H9 (cell line): ENCODE measurements at regions not wholly inside any gene's neighbourhood (a gene's known extent, or its start where the extent isn't known, plus 50 kb on each side); places are given as distances from the start of the nearest gene placed in this dataset.

Experiments
- DNase-seq: peaks from one replicate; pipeline ENCODE4 v3.0.0-alpha.2; 2017
- H2AFZ ChIP-seq: one replicate; pipeline ENCODE4 v1.6.1; 2013; ENCODE audit warnings: mild to moderate bottlenecking, low read length, control low read depth, moderate library complexity
- H2AK5ac ChIP-seq: 2 replicates; pipeline ENCODE4 v1.6.1; 2013; ENCODE audit warnings: low read length, control low read depth, mixed read lengths; ENCODE audit not compliant: insufficient read length
- H2BK120ac ChIP-seq: one replicate; pipeline ENCODE4 v1.6.1; 2013; ENCODE audit warnings: low read depth, mild to moderate bottlenecking, low read length, control low read depth, inconsistent platforms; ENCODE audit not compliant: poor library complexity, severe bottlenecking
- H2BK12ac ChIP-seq: 2 replicates; pipeline ENCODE4 v1.6.1; 2013; ENCODE audit warnings: low read length, control low read depth, mixed read lengths, low read depth; ENCODE audit not compliant: insufficient read length
- H2BK15ac ChIP-seq: 2 replicates; pipeline ENCODE4 v1.6.1; 2013; ENCODE audit warnings: low read depth, low read length, control low read depth
- H2BK20ac ChIP-seq: one replicate; pipeline ENCODE4 v1.6.1; 2013; ENCODE audit warnings: low read depth, mild to moderate bottlenecking, low read length, control low read depth, inconsistent platforms; ENCODE audit not compliant: poor library complexity, severe bottlenecking
- H2BK5ac ChIP-seq: 2 replicates; pipeline ENCODE4 v1.6.1; 2013; ENCODE audit warnings: low read length, control low read depth, mixed read lengths; ENCODE audit not compliant: insufficient read length
- H3K14ac ChIP-seq: 2 replicates; pipeline ENCODE4 v1.6.1; 2013; ENCODE audit warnings: low read length, control low read depth; ENCODE audit not compliant: insufficient read depth
- H3K18ac ChIP-seq: 2 replicates; pipeline ENCODE4 v1.6.1; 2013; ENCODE audit warnings: low read depth, mild to moderate bottlenecking, mixed read lengths, low read length, control low read depth; ENCODE audit not compliant: insufficient read length
- H3K23ac ChIP-seq: 2 replicates; pipeline ENCODE4 v1.6.1; 2013; ENCODE audit warnings: low read length, control low read depth, mixed read lengths, low read depth; ENCODE audit not compliant: insufficient read length
- H3K23me2 ChIP-seq: 2 replicates; pipeline ENCODE4 v1.6.1; 2013; ENCODE audit warnings: low read depth, mild to moderate bottlenecking, mixed read lengths, low read length, control low read depth; ENCODE audit not compliant: insufficient read length, poor library complexity, severe bottlenecking
- H3K27ac ChIP-seq: 2 replicates; pipeline ENCODE4 v1.5.1; 2013; ENCODE audit warnings: low read length, control low read depth, mixed read lengths, low read depth; ENCODE audit not compliant: insufficient read length
- H3K27me3 ChIP-seq: 2 replicates; pipeline ENCODE4 v1.6.1; 2013; ENCODE audit warnings: low read length, control low read depth, inconsistent platforms; ENCODE audit not compliant: insufficient read depth
- H3K4ac ChIP-seq: 2 replicates; pipeline ENCODE4 v1.6.1; 2013; ENCODE audit warnings: low read depth, mild to moderate bottlenecking, control low read depth, inconsistent platforms, low read length, moderate library complexity
- H3K4me1 ChIP-seq: 2 replicates; pipeline ENCODE4 v1.6.1; 2013; ENCODE audit warnings: low read length, control low read depth, inconsistent platforms; ENCODE audit not compliant: insufficient read depth
- H3K4me2 ChIP-seq: 2 replicates; pipeline ENCODE4 v1.6.1; 2013; ENCODE audit warnings: low read length, control low read depth, mixed read lengths; ENCODE audit not compliant: insufficient read length, insufficient read depth
- H3K56ac ChIP-seq: 2 replicates; pipeline ENCODE4 v1.6.1; 2013; ENCODE audit warnings: low read depth, mild to moderate bottlenecking, mixed read lengths, low read length, control low read depth; ENCODE audit not compliant: insufficient read length
- H3K79me1 ChIP-seq: 2 replicates; pipeline ENCODE4 v1.6.1; 2013; ENCODE audit warnings: low read depth, mild to moderate bottlenecking, moderate library complexity, low read length, control low read depth, inconsistent platforms; ENCODE audit not compliant: insufficient read depth, poor library complexity, severe bottlenecking
- H3K79me2 ChIP-seq: 2 replicates; pipeline ENCODE4 v1.6.1; 2013; ENCODE audit warnings: low read length, control low read depth, inconsistent platforms; ENCODE audit not compliant: insufficient read depth
- H3K9ac ChIP-seq: 2 replicates; pipeline ENCODE4 v1.6.1; 2013; ENCODE audit warnings: low read length, control low read depth, mixed read lengths; ENCODE audit not compliant: insufficient read length; ENCODE audit errors: extremely low read depth
- H3K9me3 ChIP-seq: one replicate; pipeline ENCODE4 v1.6.1; 2013; ENCODE audit warnings: low read depth, low read length, inconsistent platforms; ENCODE audit not compliant: control insufficient read depth
- H3T11ph ChIP-seq: one replicate; pipeline ENCODE4 v1.6.1; 2013; ENCODE audit warnings: mild to moderate bottlenecking, low read length, control low read depth, inconsistent platforms
- H4K20me1 ChIP-seq: one replicate; pipeline ENCODE4 v1.6.1; 2013; ENCODE audit not compliant: control insufficient read depth, insufficient read length, insufficient read depth
- H4K5ac ChIP-seq: 2 replicates; pipeline ENCODE4 v1.6.1; 2013; ENCODE audit warnings: low read depth, mild to moderate bottlenecking, mixed read lengths, low read length, control low read depth; ENCODE audit not compliant: insufficient read length
- H4K8ac ChIP-seq: replicated peaks from 2 replicates; pipeline ENCODE4 v1.6.1; 2013; ENCODE audit warnings: low read length, control low read depth, mixed read lengths, low read depth; ENCODE audit not compliant: insufficient read length
- H4K91ac ChIP-seq: 2 replicates; pipeline ENCODE4 v1.6.1; 2013; ENCODE audit warnings: low read depth, mild to moderate bottlenecking, moderate library complexity, mixed read lengths, low read length, control low read depth; ENCODE audit not compliant: insufficient read length
- H3K27ac Mint-ChIP-seq, 3 experiments: 2 replicates in 2 of 3; 3 replicates in 1 of 3; pipeline ENCODE4 v1.8.0; 2020 to 2021; ENCODE audit warnings: mixed read lengths in 3 of 3, mild to moderate bottlenecking in 1 of 3, moderate library complexity in 1 of 3
- H3K27me3 Mint-ChIP-seq: 2 replicates; pipeline ENCODE4 v1.8.0; 2021; ENCODE audit warnings: low read depth, mild to moderate bottlenecking, moderate library complexity, mixed read lengths
- H3K36me3 Mint-ChIP-seq, 3 experiments: 2 replicates in 2 of 3; 3 replicates in 1 of 3; pipeline ENCODE4 v1.8.0; 2020 to 2021; ENCODE audit warnings: low read depth in 3 of 3, mixed read lengths in 3 of 3; ENCODE audit not compliant: insufficient read depth in 1 of 3
- H3K4me1 Mint-ChIP-seq, 2 experiments: 2 replicates each; pipeline ENCODE4 v1.8.0; 2020; ENCODE audit warnings: mixed read lengths in 2 of 2
- H3K4me3 Mint-ChIP-seq, 2 experiments: 2 replicates in 1 of 2; 3 replicates in 1 of 2; pipeline ENCODE4 v1.8.0; 2020 to 2021; ENCODE audit warnings: mild to moderate bottlenecking in 2 of 2, mixed read lengths in 2 of 2, moderate library complexity in 1 of 2
- H3K9me3 Mint-ChIP-seq, 2 experiments: 2 replicates in 1 of 2; 3 replicates in 1 of 2; pipeline ENCODE4 v1.8.0; 2020; ENCODE audit warnings: mild to moderate bottlenecking in 2 of 2, mixed read lengths in 2 of 2, moderate library complexity in 1 of 2
- CTCF ChIP-seq: fragments of 200-600 bp; sonication (generic); conservative IDR thresholded peaks from 3 replicates; pipeline ENCODE4 v1.8.0; 2021; ENCODE audit warnings: antibody characterized with exemption, mild to moderate bottlenecking
- WGBS: extraction: QIAGEN DNeasy Blood & Tissue Kit; methylation state at CpG from one replicate; pipeline ENCODE4 v1.1.7; 2013; ENCODE audit warnings: missing lambda C conversion rate, low lambda C conversion rate, mixed read lengths; ENCODE audit not compliant: insufficient read length; ENCODE audit errors: extremely low coverage; 5-methylcytosine and 5-hydroxymethylcytosine counted together

DNA sequence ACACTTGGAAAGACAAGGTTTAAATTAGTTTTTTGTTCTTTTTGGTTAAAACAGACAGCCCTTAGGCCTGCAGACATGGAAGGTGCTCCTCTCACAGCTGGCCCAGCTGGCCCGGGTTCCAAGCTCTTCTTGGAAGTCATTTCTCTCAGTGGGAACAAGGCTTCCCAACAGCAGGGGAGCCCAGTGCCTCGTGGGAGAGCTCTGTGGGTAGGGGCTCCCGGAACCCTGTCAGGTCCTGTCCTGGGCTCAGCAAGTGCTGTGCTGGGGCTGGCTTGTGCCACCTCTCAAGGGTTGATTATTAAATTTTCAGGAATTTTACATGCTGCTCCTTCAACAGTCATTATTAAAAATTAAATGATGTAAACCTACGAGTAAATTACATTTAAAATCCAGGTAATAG, 189.6 kb downstream of the GALNT1 start:
- no peak overlapping the region for H3K18ac ChIP-seq

More for the DNA sequence above, 189.6 kb downstream of the GALNT1 start:
- no peak overlapping the region for H2BK120ac ChIP-seq
- no peak overlapping the region for H3K27ac ChIP-seq
- no peak overlapping the region for H2AFZ ChIP-seq
- H2BK5ac ChIP-seq: no peak overlapping the region
- peak overlapping the region in 1 of 3 experiments; percentile 5; a peak in 1 of 7 replicates for H3K27ac Mint-ChIP-seq
- H3K9ac ChIP-seq: no peak overlapping the region
- TF ChIP-seq CTCF: no peak
- peaks cover 0 to 2% (median 1%) of the 10 kb centered on the region in 3 experiments; a peak in 3 of 7 replicates for H3K36me3 Mint-ChIP-seq
- no CpG with 5 or more reads among the region's 4 CpGs for WGBS
- H2BK20ac ChIP-seq: no peak overlapping the region
- H3K4ac ChIP-seq: no peak overlapping the region
- no peak overlapping the region for H3K4me3 Mint-ChIP-seq
- H3K4me1 Mint-ChIP-seq: peaks cover 7 to 13% of the 10 kb centered on the region in 2 experiments; a peak in 3 of 4 replicates
- H3K27me3 ChIP-seq: no peaks in the 10 kb centered on the region
- no peak overlapping the region for H3T11ph ChIP-seq
- no peaks in the 10 kb centered on the region for H3K79me1 ChIP-seq
- H3K56ac ChIP-seq: no peak overlapping the region
- H3K4me1 ChIP-seq: no peaks in the 10 kb centered on the region
- no peak overlapping the region for H4K5ac ChIP-seq
- no peak overlapping the region for H2BK12ac ChIP-seq
- no peak overlapping the region for H3K23ac ChIP-seq
- DNase-seq: no peak
- no peak overlapping the region for H2BK15ac ChIP-seq
- H3K9me3 Mint-ChIP-seq: no peaks in the 10 kb centered on the region
- H3K79me2 ChIP-seq: no peaks in the 10 kb centered on the region
- no peak overlapping the region for H2AK5ac ChIP-seq
- no peaks in the 10 kb centered on the region; the same call in none of the 2 replicates for H3K27me3 Mint-ChIP-seq
- no peak overlapping the region for H4K91ac ChIP-seq
- H4K8ac ChIP-seq: no peak overlapping the region
- no peaks in the 10 kb centered on the region for H3K23me2 ChIP-seq
- no peak overlapping the region for H3K14ac ChIP-seq
- no peak overlapping the region for H3K4me2 ChIP-seq
- H3K9me3 ChIP-seq: no peaks in the 10 kb centered on the region
- no peaks in the 10 kb centered on the region for H4K20me1 ChIP-seq
